H1 (cell line): ENCODE measurements at regions not wholly inside any gene's neighbourhood (a gene's known extent, or its start where the extent isn't known, plus 50 kb on each side); places are given as distances from the start of the nearest gene placed in this dataset.

Experiments used
- EGR1 ChIP-seq: IDR thresholded peaks from 2 replicates; pipeline ENCODE4 v1.6.1; 2011; ENCODE audit warnings: low read depth, low read length, borderline replicate concordance
- RFX5 ChIP-seq: IDR thresholded peaks from 2 replicates; pipeline ENCODE4 v1.6.1; 2011; ENCODE audit warnings: low read depth, low read length, improper control_type of control experiment, borderline replicate concordance
- TF ChIP-seq, protein P1 (sequence below), 3 experiments: IDR thresholded peaks; 1 replicate in 2 of 3; 2 replicates in 1 of 3; pipeline versions ENCODE4 v1.5.1 to v1.6.1; 2011; ENCODE audit warnings: low read length in 3 of 3, mild to moderate bottlenecking in 3 of 3, inconsistent platforms in 2 of 3, low read depth in 1 of 3, moderate library complexity in 1 of 3; ENCODE audit not compliant: insufficient read depth in 1 of 3; ENCODE audit errors: control extremely low read depth in 1 of 3

DNA sequence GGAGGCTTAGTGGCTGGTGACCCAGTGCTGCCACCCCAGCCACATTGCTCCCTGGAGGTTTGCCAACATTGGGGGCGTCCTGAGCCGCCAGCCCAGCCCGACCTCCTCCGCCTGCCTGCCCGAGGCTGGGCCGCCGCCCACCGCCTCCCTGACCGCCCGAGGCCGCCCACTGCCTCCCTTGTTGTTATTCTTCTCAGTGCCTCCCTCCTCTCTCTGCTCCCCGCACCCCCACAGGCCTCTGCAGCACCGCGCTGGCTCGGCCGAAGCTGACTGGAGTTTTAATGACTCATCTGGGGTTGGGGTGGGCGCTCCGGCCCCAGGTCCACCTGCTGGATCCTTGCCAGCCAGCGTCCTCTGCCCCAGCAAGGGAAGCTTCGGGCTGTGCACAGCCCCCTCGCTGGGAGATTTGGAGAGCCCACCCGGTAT lies 102.5 kb downstream of the RBFOX3 start:
- TF ChIP-seq RFX5 = no peak
- TF ChIP-seq, protein P1, sequence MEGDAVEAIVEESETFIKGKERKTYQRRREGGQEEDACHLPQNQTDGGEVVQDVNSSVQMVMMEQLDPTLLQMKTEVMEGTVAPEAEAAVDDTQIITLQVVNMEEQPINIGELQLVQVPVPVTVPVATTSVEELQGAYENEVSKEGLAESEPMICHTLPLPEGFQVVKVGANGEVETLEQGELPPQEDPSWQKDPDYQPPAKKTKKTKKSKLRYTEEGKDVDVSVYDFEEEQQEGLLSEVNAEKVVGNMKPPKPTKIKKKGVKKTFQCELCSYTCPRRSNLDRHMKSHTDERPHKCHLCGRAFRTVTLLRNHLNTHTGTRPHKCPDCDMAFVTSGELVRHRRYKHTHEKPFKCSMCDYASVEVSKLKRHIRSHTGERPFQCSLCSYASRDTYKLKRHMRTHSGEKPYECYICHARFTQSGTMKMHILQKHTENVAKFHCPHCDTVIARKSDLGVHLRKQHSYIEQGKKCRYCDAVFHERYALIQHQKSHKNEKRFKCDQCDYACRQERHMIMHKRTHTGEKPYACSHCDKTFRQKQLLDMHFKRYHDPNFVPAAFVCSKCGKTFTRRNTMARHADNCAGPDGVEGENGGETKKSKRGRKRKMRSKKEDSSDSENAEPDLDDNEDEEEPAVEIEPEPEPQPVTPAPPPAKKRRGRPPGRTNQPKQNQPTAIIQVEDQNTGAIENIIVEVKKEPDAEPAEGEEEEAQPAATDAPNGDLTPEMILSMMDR (IDR thresholded peaks at IDR 0.05; ENCODE audit: control extremely low read depth in 1 of 3, insufficient read depth in 1 of 3, low read depth in 1 of 3, low read length in 3 of 3) = no peak
- no peak for TF ChIP-seq EGR1
